Nephron (organoid): ENCODE measurements at regions not wholly inside any gene's neighbourhood (a gene's known extent, or its start where the extent isn't known, plus 50 kb on each side); places are given as distances from the start of the nearest gene placed in this dataset.

ENCODE experiments used
- H3K27ac Mint-ChIP-seq, 3 experiments: 2 replicates each; pipeline ENCODE4 v1.8.0; 2020; ENCODE audit warnings: mixed read lengths in 3 of 3, mild to moderate bottlenecking in 2 of 3, moderate library complexity in 1 of 3
- H3K27me3 Mint-ChIP-seq: 2 replicates; pipeline ENCODE4 v1.8.0; 2021; ENCODE audit warnings: low read depth, mild to moderate bottlenecking, moderate library complexity, mixed read lengths
- H3K36me3 Mint-ChIP-seq: 2 replicates; pipeline ENCODE4 v1.8.0; 2020; ENCODE audit warnings: low read depth, mixed read lengths
- H3K4me1 Mint-ChIP-seq: 2 replicates; pipeline ENCODE4 v1.8.0; 2020; ENCODE audit warnings: mixed read lengths
- H3K4me3 Mint-ChIP-seq, 3 experiments: 2 replicates each; pipeline ENCODE4 v1.8.0; 2020; ENCODE audit warnings: mild to moderate bottlenecking in 3 of 3, mixed read lengths in 3 of 3, moderate library complexity in 2 of 3
- H3K9me3 Mint-ChIP-seq: 2 replicates; pipeline ENCODE4 v1.8.0; 2020; ENCODE audit warnings: mixed read lengths
- TF ChIP-seq, protein P1 (sequence below), 3 experiments: fragments of 200-600 bp; sonication (generic); IDR thresholded peaks; one replicate each; pipeline ENCODE4 v1.5.0; 2021; ENCODE audit warnings: antibody characterized with exemption in 3 of 3; ENCODE audit not compliant: unreplicated experiment in 3 of 3

DNA sequence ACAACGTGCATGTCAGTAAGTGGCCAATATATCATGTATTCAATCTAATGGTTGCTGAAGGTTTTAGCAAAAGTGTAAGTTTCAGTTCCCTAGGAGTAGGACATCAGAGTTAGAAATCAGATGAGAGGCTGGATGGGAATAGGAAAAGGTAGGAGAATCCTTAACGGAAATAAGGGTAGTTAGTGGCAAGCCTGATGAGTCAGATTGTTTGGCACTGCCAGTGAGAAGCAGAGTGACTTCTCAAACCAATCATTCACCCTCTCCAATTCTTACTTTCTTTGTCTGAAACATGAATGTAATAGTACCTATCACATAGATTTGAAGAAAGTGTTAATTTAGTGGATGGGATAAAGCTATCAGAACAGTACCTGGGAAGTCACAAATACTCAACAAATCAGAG, 894.0 kb downstream of the NTRK3 start:
- Mint-ChIP-seq H3K36me3 (no peaks in the 10 kb centered on the region), H3K4me3 (no peak overlapping the region), H3K4me1 (no peaks in the 10 kb centered on the region), H3K27me3 (peaks cover 2% of the 10 kb centered on the region), H3K27ac (no peak overlapping the region), H3K9me3 (peaks cover 2% of the 10 kb centered on the region)
- TF ChIP-seq, protein P1, sequence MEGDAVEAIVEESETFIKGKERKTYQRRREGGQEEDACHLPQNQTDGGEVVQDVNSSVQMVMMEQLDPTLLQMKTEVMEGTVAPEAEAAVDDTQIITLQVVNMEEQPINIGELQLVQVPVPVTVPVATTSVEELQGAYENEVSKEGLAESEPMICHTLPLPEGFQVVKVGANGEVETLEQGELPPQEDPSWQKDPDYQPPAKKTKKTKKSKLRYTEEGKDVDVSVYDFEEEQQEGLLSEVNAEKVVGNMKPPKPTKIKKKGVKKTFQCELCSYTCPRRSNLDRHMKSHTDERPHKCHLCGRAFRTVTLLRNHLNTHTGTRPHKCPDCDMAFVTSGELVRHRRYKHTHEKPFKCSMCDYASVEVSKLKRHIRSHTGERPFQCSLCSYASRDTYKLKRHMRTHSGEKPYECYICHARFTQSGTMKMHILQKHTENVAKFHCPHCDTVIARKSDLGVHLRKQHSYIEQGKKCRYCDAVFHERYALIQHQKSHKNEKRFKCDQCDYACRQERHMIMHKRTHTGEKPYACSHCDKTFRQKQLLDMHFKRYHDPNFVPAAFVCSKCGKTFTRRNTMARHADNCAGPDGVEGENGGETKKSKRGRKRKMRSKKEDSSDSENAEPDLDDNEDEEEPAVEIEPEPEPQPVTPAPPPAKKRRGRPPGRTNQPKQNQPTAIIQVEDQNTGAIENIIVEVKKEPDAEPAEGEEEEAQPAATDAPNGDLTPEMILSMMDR (IDR thresholded peaks at IDR 0.05; ENCODE audit: unreplicated experiment in 3 of 3): no peak

DNA sequence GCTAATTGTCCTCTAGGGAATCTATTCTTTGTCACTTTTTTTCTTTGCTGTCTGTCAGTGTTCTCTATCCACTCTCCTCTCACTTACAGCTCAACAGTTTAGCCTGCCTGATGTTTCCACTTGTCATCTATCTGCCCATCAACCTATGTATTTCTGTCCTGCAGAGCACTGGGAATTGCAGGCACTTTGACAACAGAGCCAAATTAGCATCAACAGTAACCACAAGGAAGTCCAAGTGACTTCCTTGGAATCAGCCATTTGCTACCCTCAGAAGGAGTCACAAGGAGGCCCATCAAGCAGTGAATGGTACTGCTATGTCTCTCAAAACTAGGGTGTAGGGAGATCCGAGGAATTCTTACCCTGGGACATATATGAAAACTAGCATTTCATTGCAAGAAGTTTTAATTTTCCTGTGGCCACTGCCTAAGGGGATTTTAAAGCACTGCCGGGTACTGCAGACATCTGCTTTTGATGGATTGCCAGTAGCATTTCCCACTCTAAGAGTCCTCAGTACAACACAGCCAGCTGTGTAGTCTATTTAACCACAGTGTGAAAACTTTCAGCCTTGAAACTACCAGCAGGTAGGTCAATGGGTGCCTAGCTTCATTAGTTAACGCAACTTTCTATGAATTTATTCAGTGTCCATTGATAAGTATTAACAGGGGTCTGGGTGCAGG, 898.8 kb downstream of the NTRK3 start:
- no peak overlapping the region for H3K4me3 Mint-ChIP-seq
- H3K9me3 Mint-ChIP-seq: no peaks in the 10 kb centered on the region
- no peak overlapping the region for H3K27ac Mint-ChIP-seq
- H3K36me3 Mint-ChIP-seq: no peaks in the 10 kb centered on the region
- no peaks in the 10 kb centered on the region for H3K4me1 Mint-ChIP-seq
- TF ChIP-seq, protein P1 (IDR thresholded peaks at IDR 0.05; ENCODE audit: unreplicated experiment in 3 of 3): no peak
- peaks cover 5% of the 10 kb centered on the region for H3K27me3 Mint-ChIP-seq

DNA sequence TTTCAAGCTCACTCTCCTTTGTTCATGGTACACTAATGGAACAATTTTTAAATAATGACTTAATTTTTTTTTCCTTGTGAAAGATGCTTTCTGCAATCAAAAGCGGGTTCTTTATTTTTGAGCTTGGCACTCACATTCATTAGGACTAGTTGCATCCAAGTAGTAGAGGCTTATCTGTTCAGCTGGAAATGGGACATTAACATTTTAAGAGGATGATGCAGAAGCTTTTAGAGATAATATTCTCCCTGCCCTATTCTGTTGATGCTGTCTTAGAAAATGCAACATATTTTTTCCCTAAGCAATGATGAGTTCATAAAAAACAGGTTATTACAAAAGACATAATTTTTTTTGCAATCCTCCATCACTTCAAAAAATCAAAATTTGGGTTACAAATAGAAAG, 900.6 kb downstream of the NTRK3 start:
- Mint-ChIP-seq H3K27me3 (peaks cover 5% of the 10 kb centered on the region), H3K4me1 (no peaks in the 10 kb centered on the region), H3K4me3 (no peak overlapping the region), H3K27ac (no peak overlapping the region), H3K9me3 (no peaks in the 10 kb centered on the region), H3K36me3 (no peaks in the 10 kb centered on the region)
- TF ChIP-seq, protein P1 (IDR thresholded peaks at IDR 0.05; ENCODE audit: unreplicated experiment in 3 of 3): no peak

DNA sequence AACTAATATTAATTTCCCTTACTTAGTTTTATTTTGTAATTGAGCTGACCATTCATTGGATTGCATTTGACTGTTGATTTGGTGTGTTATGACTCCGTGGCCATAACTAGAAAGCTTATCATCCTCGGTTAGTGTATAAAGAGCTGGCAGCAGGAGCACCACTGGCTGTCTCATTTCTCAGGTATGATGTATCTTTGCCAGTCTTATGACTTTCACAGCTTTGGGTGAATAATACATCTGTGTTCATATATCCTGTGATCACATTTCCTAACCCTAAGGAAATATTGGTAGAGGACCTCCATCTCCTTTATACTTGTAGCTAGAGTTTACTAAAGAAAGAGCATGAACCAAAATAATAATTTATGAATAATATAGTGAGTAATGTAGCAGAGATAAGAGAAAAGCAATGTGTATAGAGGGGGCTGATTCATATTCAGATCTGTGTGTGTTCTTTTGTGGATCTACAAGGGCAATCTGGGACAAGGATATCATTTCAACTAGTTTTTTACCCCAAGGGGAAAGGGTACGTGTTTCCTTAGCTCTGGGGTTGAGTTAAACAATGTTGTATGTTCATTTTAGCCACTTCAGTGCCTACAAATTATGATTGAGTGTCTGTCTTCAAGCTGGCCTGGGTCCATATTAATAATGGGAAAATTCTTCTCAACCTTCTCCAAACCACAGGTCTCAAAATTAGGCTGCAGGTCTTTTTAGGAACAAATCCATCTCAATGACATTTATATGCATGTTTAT, 901.7 kb downstream of the NTRK3 start:
- Mint-ChIP-seq H3K27me3 (peaks cover 5% of the 10 kb centered on the region), H3K4me3 (no peak overlapping the region), H3K9me3 (no peaks in the 10 kb centered on the region), H3K4me1 (no peaks in the 10 kb centered on the region), H3K27ac (no peak overlapping the region), H3K36me3 (no peaks in the 10 kb centered on the region)
- TF ChIP-seq, protein P1 (IDR thresholded peaks at IDR 0.05; ENCODE audit: unreplicated experiment in 3 of 3): no peak

DNA sequence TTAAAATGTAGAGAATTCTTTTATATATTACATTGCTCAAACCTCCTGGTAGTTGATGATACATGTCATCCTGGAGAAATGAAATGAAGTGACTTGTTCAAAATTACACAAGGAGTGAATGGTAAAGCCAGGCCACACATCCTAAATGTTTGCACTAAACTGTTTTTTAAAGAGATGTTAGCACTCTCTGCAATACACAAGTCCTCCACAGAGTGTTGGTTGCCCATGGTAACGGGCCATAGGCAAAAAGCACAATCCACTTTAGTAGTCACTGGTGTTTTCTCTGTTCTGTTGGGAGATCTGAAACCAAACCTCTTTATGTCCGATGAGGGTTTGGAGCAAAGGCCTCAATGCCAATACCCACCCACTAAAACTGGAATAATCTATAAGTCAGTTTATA, 907.4 kb downstream of the NTRK3 start:
- Mint-ChIP-seq H3K27me3 (no peaks in the 10 kb centered on the region), H3K4me1 (no peaks in the 10 kb centered on the region), H3K4me3 (no peak overlapping the region), H3K27ac (no peak overlapping the region), H3K36me3 (no peaks in the 10 kb centered on the region), H3K9me3 (no peaks in the 10 kb centered on the region)
- TF ChIP-seq, protein P1 (IDR thresholded peaks at IDR 0.05; ENCODE audit: unreplicated experiment in 3 of 3): no peak

- H3K4me1 Mint-ChIP-seq: no peaks in the 10 kb centered on the region
- no peaks in the 10 kb centered on the region for H3K9me3 Mint-ChIP-seq
- H3K27ac Mint-ChIP-seq: no peak overlapping the region
- H3K4me3 Mint-ChIP-seq: no peak overlapping the region
- H3K36me3 Mint-ChIP-seq: no peaks in the 10 kb centered on the region
- H3K27me3 Mint-ChIP-seq: no peaks in the 10 kb centered on the region
- TF ChIP-seq, protein P1 (IDR thresholded peaks at IDR 0.05; ENCODE audit: unreplicated experiment in 3 of 3): no peak
Observed at GRCh38 chr15:87348746-87349145, 907.8 kb downstream of the NTRK3 start.
